ENCODE measurements at regions not wholly inside any gene's neighbourhood (a gene's known extent, or its start where the extent isn't known, plus 50 kb on each side); places are given as distances from the start of the nearest gene placed in this dataset.

- no peaks in the 10 kb centered on the region for H3K4me1 Mint-ChIP-seq (ENCODE audit: low read depth, unreplicated experiment)
- no peaks in the 10 kb centered on the region for H3K27me3 ChIP-seq (replicated peaks; ENCODE audit: control insufficient read depth, insufficient read depth, low read length)
- CTCF ChIA-PET: no interaction called here
- H3K27me3 Mint-ChIP-seq (ENCODE audit: insufficient read depth, unreplicated experiment): peaks cover 3% of the 10 kb centered on the region
- H3K36me3 ChIP-seq (ENCODE audit: control insufficient read depth, insufficient read depth, low read length): no peaks in the 10 kb centered on the region
- no peak overlapping the region for H3K4me3 Mint-ChIP-seq (ENCODE audit: unreplicated experiment)
- H3K36me3 Mint-ChIP-seq (ENCODE audit: insufficient read depth, unreplicated experiment): no peaks in the 10 kb centered on the region
- H3K9me3 ChIP-seq: no peaks in the 10 kb centered on the region
- no peak for DNase-seq
- H3K4me1 ChIP-seq: no peaks in the 10 kb centered on the region
- no peak overlapping the region for H3K4me3 ChIP-seq (ENCODE audit: low read depth, low read length)
- no peaks in the 10 kb centered on the region for H3K9me3 Mint-ChIP-seq (ENCODE audit: unreplicated experiment)
- intact Hi-C loops (cut with micrococcal nuclease; ENCODE audit: unreplicated experiment): no loop called here
- TF ChIP-seq CTCF (IDR thresholded peaks at IDR 0.05; ENCODE audit: insufficient read depth in 1 of 2, low read depth in 1 of 2, low read length in 1 of 2, severe bottlenecking in 1 of 2, unreplicated experiment in 1 of 2): no peak
- POLR2A ChIA-PET: no interaction called here
- H3K27ac Mint-ChIP-seq (ENCODE audit: unreplicated experiment): no peak overlapping the region
- no TSS peak for BruUV-seq (replicated peaks)
These were observed 204.9 kb upstream of the MC4R start for GRCh38 chr18:60577457-60577856.

GRCh38 chr18:60585670-60586069 lies 213.1 kb upstream of the MC4R start:
- no peak for DNase-seq
- TF ChIP-seq CTCF (IDR thresholded peaks at IDR 0.05; ENCODE audit: insufficient read depth in 1 of 2, low read depth in 1 of 2, low read length in 1 of 2, severe bottlenecking in 1 of 2, unreplicated experiment in 1 of 2): no peak
- Histone ChIP-seq H3K9me3 (no peaks in the 10 kb centered on the region), H3K27me3 (replicated peaks; ENCODE audit: control insufficient read depth, insufficient read depth, low read length) (no peaks in the 10 kb centered on the region), H3K36me3 (ENCODE audit: control insufficient read depth, insufficient read depth, low read length) (no peaks in the 10 kb centered on the region), H3K4me3 (ENCODE audit: low read depth, low read length) (no peak overlapping the region), H3K4me1 (no peaks in the 10 kb centered on the region)
- Mint-ChIP-seq H3K4me1 (ENCODE audit: low read depth, unreplicated experiment) (no peaks in the 10 kb centered on the region), H3K36me3 (ENCODE audit: insufficient read depth, unreplicated experiment) (no peaks in the 10 kb centered on the region), H3K4me3 (ENCODE audit: unreplicated experiment) (no peak overlapping the region), H3K27me3 (ENCODE audit: insufficient read depth, unreplicated experiment) (no peaks in the 10 kb centered on the region), H3K9me3 (ENCODE audit: unreplicated experiment) (no peaks in the 10 kb centered on the region), H3K27ac (ENCODE audit: unreplicated experiment) (no peak overlapping the region)
- intact Hi-C loops (cut with micrococcal nuclease; ENCODE audit: unreplicated experiment): no loop called here
- POLR2A ChIA-PET: no interaction called here
- CTCF ChIA-PET: no interaction called here
- BruUV-seq (replicated peaks): no TSS peak

- H3K27ac Mint-ChIP-seq (ENCODE audit: unreplicated experiment): no peak overlapping the region
- no peaks in the 10 kb centered on the region for H3K9me3 Mint-ChIP-seq (ENCODE audit: unreplicated experiment)
- no peaks in the 10 kb centered on the region for H3K36me3 ChIP-seq (ENCODE audit: control insufficient read depth, insufficient read depth, low read length)
- H3K4me3 ChIP-seq (ENCODE audit: low read depth, low read length): no peak overlapping the region
- TF ChIP-seq CTCF (IDR thresholded peaks at IDR 0.05; ENCODE audit: insufficient read depth in 1 of 2, low read depth in 1 of 2, low read length in 1 of 2, severe bottlenecking in 1 of 2, unreplicated experiment in 1 of 2): no peak
- no peak for DNase-seq
- CTCF ChIA-PET: no interaction called here
- intact Hi-C loops (cut with micrococcal nuclease; ENCODE audit: unreplicated experiment): no loop called here
- BruUV-seq (replicated peaks): no TSS peak
- no peaks in the 10 kb centered on the region for H3K4me1 Mint-ChIP-seq (ENCODE audit: low read depth, unreplicated experiment)
- H3K27me3 ChIP-seq (replicated peaks; ENCODE audit: control insufficient read depth, insufficient read depth, low read length): no peaks in the 10 kb centered on the region
- no peaks in the 10 kb centered on the region for H3K4me1 ChIP-seq
- POLR2A ChIA-PET: no interaction called here
- no peaks in the 10 kb centered on the region for H3K27me3 Mint-ChIP-seq (ENCODE audit: insufficient read depth, unreplicated experiment)
- H3K36me3 Mint-ChIP-seq (ENCODE audit: insufficient read depth, unreplicated experiment): no peaks in the 10 kb centered on the region
- H3K4me3 Mint-ChIP-seq (ENCODE audit: unreplicated experiment): no peak overlapping the region
- no peaks in the 10 kb centered on the region for H3K9me3 ChIP-seq
These were observed 220.7 kb upstream of the MC4R start for GRCh38 chr18:60593249-60593648.

Data from Caco-2 (cell line).